Liver (tissue), 3 donors: ENCODE measurements at regions not wholly inside any gene's neighbourhood (a gene's known extent, or its start where the extent isn't known, plus 50 kb on each side); places are given as distances from the start of the nearest gene placed in this dataset.

Experiments used
- RAD21 ChIP-seq, 2 donors: IDR thresholded peaks; 2 replicates each; pipeline ENCODE4 v1.6.1; 2016; ENCODE audit warnings: antibody characterized with exemption in 2 of 2, mild to moderate bottlenecking in 2 of 2
- REST ChIP-seq: IDR thresholded peaks from 2 replicates; pipeline ENCODE4 v1.6.1; 2016; ENCODE audit warnings: antibody characterized with exemption, mild to moderate bottlenecking
- TF ChIP-seq, protein P1 (sequence below): fragments of 150-350 bp; IDR thresholded peaks from 2 replicates; pipeline ENCODE4 v1.5.1; 2017; ENCODE audit warnings: improper control_type of control experiment, low read depth, low read length; ENCODE audit not compliant: missing input control
- donor health status: healthy.
- donor health status: healthy.

DNA sequence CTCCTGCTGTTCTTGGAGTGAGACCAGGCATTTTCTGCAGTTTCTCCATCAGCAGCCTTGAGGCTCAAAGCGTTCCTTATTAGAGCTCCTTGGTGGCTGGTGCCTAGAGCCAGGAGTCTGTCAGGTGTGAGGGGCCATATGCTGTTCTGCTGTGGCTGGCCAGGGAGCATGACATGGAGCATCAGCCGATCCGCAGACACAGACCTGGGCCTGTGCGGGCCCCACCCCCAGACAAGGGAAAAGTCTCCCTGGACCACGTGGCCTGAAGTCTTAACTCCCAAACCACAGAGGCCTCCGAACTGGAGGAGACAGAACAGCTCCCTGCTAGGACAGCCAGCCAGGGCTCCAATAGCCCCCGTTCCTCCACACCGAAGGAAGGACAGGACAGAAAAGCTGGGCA lies 162.7 kb upstream of the CIBAR2 start:
- TF ChIP-seq RAD21 (IDR thresholded peaks at IDR 0.05) = no peak
- TF ChIP-seq, protein P1, sequence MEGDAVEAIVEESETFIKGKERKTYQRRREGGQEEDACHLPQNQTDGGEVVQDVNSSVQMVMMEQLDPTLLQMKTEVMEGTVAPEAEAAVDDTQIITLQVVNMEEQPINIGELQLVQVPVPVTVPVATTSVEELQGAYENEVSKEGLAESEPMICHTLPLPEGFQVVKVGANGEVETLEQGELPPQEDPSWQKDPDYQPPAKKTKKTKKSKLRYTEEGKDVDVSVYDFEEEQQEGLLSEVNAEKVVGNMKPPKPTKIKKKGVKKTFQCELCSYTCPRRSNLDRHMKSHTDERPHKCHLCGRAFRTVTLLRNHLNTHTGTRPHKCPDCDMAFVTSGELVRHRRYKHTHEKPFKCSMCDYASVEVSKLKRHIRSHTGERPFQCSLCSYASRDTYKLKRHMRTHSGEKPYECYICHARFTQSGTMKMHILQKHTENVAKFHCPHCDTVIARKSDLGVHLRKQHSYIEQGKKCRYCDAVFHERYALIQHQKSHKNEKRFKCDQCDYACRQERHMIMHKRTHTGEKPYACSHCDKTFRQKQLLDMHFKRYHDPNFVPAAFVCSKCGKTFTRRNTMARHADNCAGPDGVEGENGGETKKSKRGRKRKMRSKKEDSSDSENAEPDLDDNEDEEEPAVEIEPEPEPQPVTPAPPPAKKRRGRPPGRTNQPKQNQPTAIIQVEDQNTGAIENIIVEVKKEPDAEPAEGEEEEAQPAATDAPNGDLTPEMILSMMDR = no peak
- no peak for TF ChIP-seq REST
